ENCODE measurements at regions not wholly inside any gene's neighbourhood (a gene's known extent, or its start where the extent isn't known, plus 50 kb on each side); places are given as distances from the start of the nearest gene placed in this dataset.

DNA sequence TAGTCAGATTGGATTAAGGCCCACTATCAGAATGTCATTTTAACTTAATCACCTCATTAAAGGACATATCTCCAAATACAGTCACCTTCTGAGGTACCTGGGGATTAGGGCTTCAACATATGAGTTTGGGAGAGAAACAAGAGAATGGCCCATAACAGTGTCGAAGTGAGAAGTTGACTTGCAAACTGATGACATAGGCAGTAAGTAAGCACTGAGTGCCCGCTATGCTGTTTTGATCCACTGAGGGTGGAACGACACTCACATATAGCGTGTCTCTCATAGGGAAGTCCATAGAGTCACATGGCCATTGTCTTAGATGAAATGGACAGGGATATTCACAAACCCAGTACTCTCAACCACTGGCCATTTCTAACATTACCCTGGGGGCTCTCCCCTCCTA lies 264.2 kb downstream of the SAMD5 start:
- Histone ChIP-seq H3K27ac (ENCODE audit: low read length) (no peak overlapping the region), H4K20me1 (ENCODE audit: insufficient read depth, low read depth, low read length) (no peaks in the 10 kb centered on the region), H3K9ac (ENCODE audit: low read length) (no peak overlapping the region), H3K27me3 (ENCODE audit: low read length) (no peaks in the 10 kb centered on the region), H3K36me3 (ENCODE audit: insufficient read depth, low read length) (no peaks in the 10 kb centered on the region), H3K4me1 (ENCODE audit: low read length) (no peaks in the 10 kb centered on the region), H3K4me3 (ENCODE audit: low read length) (no peak overlapping the region), H3K4me2 (ENCODE audit: low read depth, low read length, poor library complexity, severe bottlenecking) (no peak overlapping the region), H3K9me3 (ENCODE audit: low read length) (no peaks in the 10 kb centered on the region), H3K9me2 (replicated peaks; ENCODE audit: insufficient read depth, low read length) (no peaks in the 10 kb centered on the region), H2AFZ (ENCODE audit: low read length) (no peak overlapping the region), H3K79me2 (ENCODE audit: low read length) (no peaks in the 10 kb centered on the region)
- no peak for DNase-seq

DNA sequence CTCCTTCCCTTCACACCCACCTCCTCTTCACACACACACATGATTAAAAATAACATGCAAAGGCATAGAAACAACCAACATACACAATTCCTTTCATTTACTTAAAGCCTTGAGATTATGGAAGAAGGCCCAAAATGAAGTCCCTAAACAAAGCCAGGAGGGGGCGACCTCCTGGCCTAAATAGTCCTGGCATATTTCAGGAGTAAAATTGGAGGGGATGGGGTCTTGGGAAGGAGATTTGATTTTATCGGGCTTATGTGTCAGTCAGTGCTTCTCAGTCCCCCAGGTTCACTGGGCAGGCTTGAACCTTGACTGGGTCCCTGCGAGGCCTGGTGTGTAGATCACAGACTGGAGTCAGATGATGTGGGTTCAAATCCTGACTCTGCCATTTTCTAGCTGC lies 266.4 kb downstream of the SAMD5 start:
- H3K36me3 ChIP-seq (ENCODE audit: insufficient read depth, low read length), result no peaks in the 10 kb centered on the region
- no peak overlapping the region for H3K4me3 ChIP-seq (ENCODE audit: low read length)
- H3K27ac ChIP-seq (ENCODE audit: low read length), result no peak overlapping the region
- no peak overlapping the region for H2AFZ ChIP-seq (ENCODE audit: low read length)
- no peak for DNase-seq
- H3K4me1 ChIP-seq (ENCODE audit: low read length), result no peaks in the 10 kb centered on the region
- H4K20me1 ChIP-seq (ENCODE audit: insufficient read depth, low read depth, low read length), result no peaks in the 10 kb centered on the region
- no peaks in the 10 kb centered on the region for H3K9me2 ChIP-seq (replicated peaks; ENCODE audit: insufficient read depth, low read length)
- H3K9ac ChIP-seq (ENCODE audit: low read length), result no peak overlapping the region
- no peaks in the 10 kb centered on the region for H3K9me3 ChIP-seq (ENCODE audit: low read length)
- no peaks in the 10 kb centered on the region for H3K79me2 ChIP-seq (ENCODE audit: low read length)
- no peaks in the 10 kb centered on the region for H3K27me3 ChIP-seq (ENCODE audit: low read length)
- H3K4me2 ChIP-seq (ENCODE audit: low read depth, low read length, poor library complexity, severe bottlenecking), result no peak overlapping the region

GRCh38 chr6:147776631-147777213 lies 268.2 kb downstream of the SAMD5 start:
- no peak for DNase-seq
- H3K27ac ChIP-seq (ENCODE audit: low read length), result no peak overlapping the region
- no peaks in the 10 kb centered on the region for H3K9me3 ChIP-seq (ENCODE audit: low read length)
- no peaks in the 10 kb centered on the region for H3K9me2 ChIP-seq (replicated peaks; ENCODE audit: insufficient read depth, low read length)
- no peaks in the 10 kb centered on the region for H4K20me1 ChIP-seq (ENCODE audit: insufficient read depth, low read depth, low read length)
- no peak overlapping the region for H2AFZ ChIP-seq (ENCODE audit: low read length)
- no peaks in the 10 kb centered on the region for H3K4me1 ChIP-seq (ENCODE audit: low read length)
- H3K9ac ChIP-seq (ENCODE audit: low read length), result no peak overlapping the region
- no peaks in the 10 kb centered on the region for H3K27me3 ChIP-seq (ENCODE audit: low read length)
- H3K4me2 ChIP-seq (ENCODE audit: low read depth, low read length, poor library complexity, severe bottlenecking), result no peak overlapping the region
- H3K4me3 ChIP-seq (ENCODE audit: low read length), result no peak overlapping the region
- no peaks in the 10 kb centered on the region for H3K36me3 ChIP-seq (ENCODE audit: insufficient read depth, low read length)
- H3K79me2 ChIP-seq (ENCODE audit: low read length), result no peaks in the 10 kb centered on the region

GRCh38 chr6:147779624-147780023 lies 271.1 kb downstream of the SAMD5 start:
- Histone ChIP-seq H3K9me3 (ENCODE audit: low read length) (no peaks in the 10 kb centered on the region), H3K36me3 (ENCODE audit: insufficient read depth, low read length) (no peaks in the 10 kb centered on the region), H3K9me2 (replicated peaks; ENCODE audit: insufficient read depth, low read length) (no peaks in the 10 kb centered on the region), H4K20me1 (ENCODE audit: insufficient read depth, low read depth, low read length) (no peaks in the 10 kb centered on the region), H3K27ac (ENCODE audit: low read length) (no peak overlapping the region), H3K4me3 (ENCODE audit: low read length) (no peak overlapping the region), H3K79me2 (ENCODE audit: low read length) (no peaks in the 10 kb centered on the region), H3K9ac (ENCODE audit: low read length) (no peak overlapping the region), H3K4me1 (ENCODE audit: low read length) (no peaks in the 10 kb centered on the region), H3K4me2 (ENCODE audit: low read depth, low read length, poor library complexity, severe bottlenecking) (no peak overlapping the region), H2AFZ (ENCODE audit: low read length) (no peak overlapping the region), H3K27me3 (ENCODE audit: low read length) (no peaks in the 10 kb centered on the region)
- DNase-seq, result no peak

DNA sequence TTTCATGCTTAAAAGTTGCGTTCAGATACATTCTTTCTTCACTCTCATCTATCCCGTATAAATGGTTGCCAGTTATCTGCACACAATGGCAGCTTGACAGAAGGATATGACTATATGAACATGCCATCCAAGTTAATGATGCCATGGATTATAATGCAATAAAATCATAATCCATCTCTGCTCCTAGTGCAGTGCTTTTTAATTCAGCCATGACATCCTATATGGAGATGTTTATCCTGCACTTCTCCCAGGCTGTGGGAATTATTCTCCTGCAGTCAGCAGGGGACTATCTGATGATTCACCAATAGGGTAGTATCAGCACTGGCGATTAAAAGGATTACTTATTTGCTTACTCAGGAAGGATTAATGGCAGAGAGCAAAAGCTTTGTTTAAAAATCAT lies 273.8 kb downstream of the SAMD5 start:
- Histone ChIP-seq H3K4me3 (ENCODE audit: low read length) (no peak overlapping the region), H3K4me1 (ENCODE audit: low read length) (no peaks in the 10 kb centered on the region), H3K9me2 (replicated peaks; ENCODE audit: insufficient read depth, low read length) (no peaks in the 10 kb centered on the region), H2AFZ (ENCODE audit: low read length) (no peak overlapping the region), H3K36me3 (ENCODE audit: insufficient read depth, low read length) (no peaks in the 10 kb centered on the region), H3K27ac (ENCODE audit: low read length) (no peak overlapping the region), H4K20me1 (ENCODE audit: insufficient read depth, low read depth, low read length) (no peaks in the 10 kb centered on the region), H3K9me3 (ENCODE audit: low read length) (no peaks in the 10 kb centered on the region), H3K9ac (ENCODE audit: low read length) (no peak overlapping the region), H3K27me3 (ENCODE audit: low read length) (no peaks in the 10 kb centered on the region), H3K4me2 (ENCODE audit: low read depth, low read length, poor library complexity, severe bottlenecking) (no peak overlapping the region), H3K79me2 (ENCODE audit: low read length) (no peaks in the 10 kb centered on the region)
- DNase-seq, result no peak

- Histone ChIP-seq H4K20me1 (ENCODE audit: insufficient read depth, low read depth, low read length) (no peaks in the 10 kb centered on the region), H3K27ac (ENCODE audit: low read length) (no peak overlapping the region), H3K4me1 (ENCODE audit: low read length) (no peaks in the 10 kb centered on the region), H3K27me3 (ENCODE audit: low read length) (no peaks in the 10 kb centered on the region), H3K36me3 (ENCODE audit: insufficient read depth, low read length) (no peaks in the 10 kb centered on the region), H3K79me2 (ENCODE audit: low read length) (no peaks in the 10 kb centered on the region), H2AFZ (ENCODE audit: low read length) (no peak overlapping the region), H3K9ac (ENCODE audit: low read length) (no peak overlapping the region), H3K4me2 (ENCODE audit: low read depth, low read length, poor library complexity, severe bottlenecking) (no peak overlapping the region), H3K4me3 (ENCODE audit: low read length) (no peak overlapping the region), H3K9me3 (ENCODE audit: low read length) (no peaks in the 10 kb centered on the region), H3K9me2 (replicated peaks; ENCODE audit: insufficient read depth, low read length) (no peaks in the 10 kb centered on the region)
- no peak for DNase-seq
These were observed 275.9 kb downstream of the SAMD5 start for GRCh38 chr6:147784371-147784770.

DNA sequence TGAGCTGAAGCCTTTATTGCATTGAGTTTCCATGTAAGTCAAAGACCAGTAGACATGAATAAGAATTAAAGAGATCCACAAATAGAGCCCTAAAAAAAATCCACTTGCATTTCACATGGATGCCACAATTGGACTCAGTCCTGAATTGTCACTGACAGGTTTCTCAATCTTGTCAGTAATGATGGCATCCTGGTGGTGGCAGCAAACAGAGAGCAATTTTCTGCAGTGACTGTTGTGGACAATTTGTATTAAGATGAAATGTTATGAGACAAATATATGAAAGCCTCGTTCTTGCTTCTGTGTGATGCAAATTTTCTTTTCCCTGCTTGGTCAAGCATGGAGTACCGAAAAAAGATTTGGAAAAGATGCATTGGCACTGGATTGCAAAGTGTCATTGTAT lies 278.9 kb downstream of the SAMD5 start:
- Histone ChIP-seq H3K36me3 (ENCODE audit: insufficient read depth, low read length) (no peaks in the 10 kb centered on the region), H3K27me3 (ENCODE audit: low read length) (no peaks in the 10 kb centered on the region), H3K9ac (ENCODE audit: low read length) (no peak overlapping the region), H3K4me3 (ENCODE audit: low read length) (no peak overlapping the region), H3K27ac (ENCODE audit: low read length) (no peak overlapping the region), H4K20me1 (ENCODE audit: insufficient read depth, low read depth, low read length) (no peaks in the 10 kb centered on the region), H3K9me2 (replicated peaks; ENCODE audit: insufficient read depth, low read length) (no peaks in the 10 kb centered on the region), H3K79me2 (ENCODE audit: low read length) (no peaks in the 10 kb centered on the region), H3K4me2 (ENCODE audit: low read depth, low read length, poor library complexity, severe bottlenecking) (no peak overlapping the region), H3K4me1 (ENCODE audit: low read length) (no peaks in the 10 kb centered on the region), H2AFZ (ENCODE audit: low read length) (no peak overlapping the region), H3K9me3 (ENCODE audit: low read length) (no peaks in the 10 kb centered on the region)
- DNase-seq, result no peak

DNA sequence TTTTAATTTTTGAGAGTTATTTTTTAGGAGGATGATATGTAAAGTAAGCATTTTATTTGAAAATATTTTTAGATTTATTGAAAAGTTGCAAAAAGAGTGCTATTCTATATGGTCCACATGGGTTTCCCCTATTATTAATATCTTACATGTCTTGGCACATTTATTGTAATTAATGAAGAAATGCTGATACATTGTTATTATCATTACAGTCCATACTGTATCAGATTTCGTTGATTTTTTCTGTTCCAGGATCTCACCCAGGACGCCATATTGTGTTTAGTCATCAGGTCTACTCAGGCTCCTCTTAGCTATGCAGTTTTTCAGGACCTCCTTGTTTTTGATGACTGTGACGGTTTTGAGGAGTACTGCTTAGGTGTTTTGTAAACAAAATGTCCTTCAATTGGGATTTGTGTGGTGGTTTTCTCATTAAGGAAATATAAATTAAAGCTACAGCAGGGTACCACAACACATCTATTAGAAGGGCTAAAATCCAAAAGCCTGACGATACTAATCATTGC lies 281.0 kb downstream of the SAMD5 start:
- Histone ChIP-seq H3K9me3 (ENCODE audit: low read length) (no peaks in the 10 kb centered on the region), H3K4me2 (ENCODE audit: low read depth, low read length, poor library complexity, severe bottlenecking) (no peak overlapping the region), H3K9me2 (replicated peaks; ENCODE audit: insufficient read depth, low read length) (no peaks in the 10 kb centered on the region), H3K36me3 (ENCODE audit: insufficient read depth, low read length) (no peaks in the 10 kb centered on the region), H3K27ac (ENCODE audit: low read length) (no peak overlapping the region), H3K79me2 (ENCODE audit: low read length) (no peaks in the 10 kb centered on the region), H3K4me1 (ENCODE audit: low read length) (no peaks in the 10 kb centered on the region), H2AFZ (ENCODE audit: low read length) (no peak overlapping the region), H3K9ac (ENCODE audit: low read length) (no peak overlapping the region), H4K20me1 (ENCODE audit: insufficient read depth, low read depth, low read length) (no peaks in the 10 kb centered on the region), H3K4me3 (ENCODE audit: low read length) (no peak overlapping the region), H3K27me3 (ENCODE audit: low read length) (no peaks in the 10 kb centered on the region)
- DNase-seq, result no peak
